ENCODE measurements at regions not wholly inside any gene's neighbourhood (a gene's known extent, or its start where the extent isn't known, plus 50 kb on each side); places are given as distances from the start of the nearest gene placed in this dataset.

DNA sequence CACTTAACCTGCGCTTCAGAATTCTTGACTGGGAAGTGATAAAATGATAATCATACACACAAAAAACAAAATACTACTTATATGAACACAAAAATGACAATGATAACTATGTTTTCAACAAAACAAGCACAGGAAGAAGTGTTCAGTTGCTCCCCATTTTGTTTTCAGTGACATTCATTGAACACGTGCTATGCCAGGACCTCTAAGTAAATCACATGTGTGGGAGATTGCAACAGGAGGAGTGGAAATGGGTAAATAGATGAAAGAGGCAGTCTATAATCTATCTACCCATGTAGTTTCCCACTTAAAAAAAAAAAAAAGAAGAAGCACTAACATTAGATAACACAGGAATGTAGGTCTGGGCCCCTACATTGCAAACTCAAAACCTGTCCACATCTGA, 183.5 kb upstream of the HNRNPA3 start:
- no peak for TF ChIP-seq POLR2A (IDR thresholded peaks at IDR 0.05; ENCODE audit: low read depth, low read length)
- TF ChIP-seq POU2F2 (IDR thresholded peaks at IDR 0.05; ENCODE audit: low read depth, low read length), result no peak
- no peak for TF ChIP-seq POLR2AphosphoS5 (IDR thresholded peaks at IDR 0.05; ENCODE audit: low read depth, low read length)
- no peak for TF ChIP-seq PAX5 (IDR thresholded peaks at IDR 0.05; ENCODE audit: insufficient read depth, low read length, severe bottlenecking)
- TF ChIP-seq TAF1 (IDR thresholded peaks at IDR 0.05; ENCODE audit: low read depth, low read length), result no peak

Measured in GM12891 (cell line).